GM10248 (cell line): ENCODE measurements at regions not wholly inside any gene's neighbourhood (a gene's known extent, or its start where the extent isn't known, plus 50 kb on each side); places are given as distances from the start of the nearest gene placed in this dataset.
"Not testable (repeated sequence)": the region's sequence is repeated elsewhere in the genome, so short reads cannot be mapped to it uniquely, and the experiment has no call there.

Source experiments
- CTCF ChIA-PET: fragments of 300-600 bp; sonication (Branson Sonifier 250); formaldehyde crosslinking; extraction: SDS; loops from one replicate; lab custom pipeline; 2021; ENCODE audit warnings: antibody characterized with exemption; lab: Yijun Ruan, JAX
- POLR2A ChIA-PET: fragments of 350-650 bp; sonication (Branson Sonifier 250); formaldehyde crosslinking; extraction: SDS; loops from one replicate; lab custom pipeline; 2020; ENCODE audit warnings: antibody characterized with exemption; lab: Yijun Ruan, JAX
- DNase-seq: peaks from one replicate; pipeline ENCODE4 v3.0.0; 2012; ENCODE audit errors: extremely low spot score
- TF ChIP-seq, protein P1 (sequence below): IDR thresholded peaks from 2 replicates; pipeline ENCODE4 v1.5.1; 2012; ENCODE audit warnings: mild to moderate bottlenecking, low read depth; ENCODE audit errors: extremely low read depth, missing control alignments, control extremely low read depth

DNA sequence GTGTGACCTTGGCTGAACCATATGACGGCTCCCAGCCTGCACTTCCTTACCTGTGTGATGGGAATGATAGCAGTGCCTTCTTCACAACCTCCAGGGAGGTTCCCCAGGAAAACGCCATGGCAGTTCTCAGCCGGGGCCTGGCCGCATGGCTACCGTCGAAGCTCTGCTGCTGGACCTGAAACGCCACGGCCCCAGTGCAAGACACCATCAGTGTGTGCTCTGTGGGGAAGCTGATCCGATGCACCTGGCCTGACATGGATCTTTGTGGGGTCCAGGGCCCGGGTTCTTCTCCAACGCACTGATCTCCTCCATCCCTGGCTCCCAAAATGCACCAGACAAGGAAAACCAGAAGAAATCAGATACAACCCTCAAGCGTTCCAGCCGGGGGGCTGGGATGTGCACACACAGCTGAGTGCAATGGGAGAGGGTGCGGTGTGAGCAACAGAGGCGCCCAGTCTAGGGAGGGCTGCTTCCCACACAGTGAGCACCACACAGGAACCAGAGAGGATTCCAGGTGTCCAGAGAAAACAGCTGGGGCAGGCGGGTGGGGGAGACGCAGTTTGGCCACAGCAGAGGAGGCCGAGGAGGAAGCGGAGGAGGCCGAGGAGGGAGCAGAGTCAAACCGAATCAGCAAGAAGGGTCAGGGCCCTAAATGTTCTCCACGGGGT, 54.3 kb upstream of the ZNF469 start:
- TF ChIP-seq, protein P1, sequence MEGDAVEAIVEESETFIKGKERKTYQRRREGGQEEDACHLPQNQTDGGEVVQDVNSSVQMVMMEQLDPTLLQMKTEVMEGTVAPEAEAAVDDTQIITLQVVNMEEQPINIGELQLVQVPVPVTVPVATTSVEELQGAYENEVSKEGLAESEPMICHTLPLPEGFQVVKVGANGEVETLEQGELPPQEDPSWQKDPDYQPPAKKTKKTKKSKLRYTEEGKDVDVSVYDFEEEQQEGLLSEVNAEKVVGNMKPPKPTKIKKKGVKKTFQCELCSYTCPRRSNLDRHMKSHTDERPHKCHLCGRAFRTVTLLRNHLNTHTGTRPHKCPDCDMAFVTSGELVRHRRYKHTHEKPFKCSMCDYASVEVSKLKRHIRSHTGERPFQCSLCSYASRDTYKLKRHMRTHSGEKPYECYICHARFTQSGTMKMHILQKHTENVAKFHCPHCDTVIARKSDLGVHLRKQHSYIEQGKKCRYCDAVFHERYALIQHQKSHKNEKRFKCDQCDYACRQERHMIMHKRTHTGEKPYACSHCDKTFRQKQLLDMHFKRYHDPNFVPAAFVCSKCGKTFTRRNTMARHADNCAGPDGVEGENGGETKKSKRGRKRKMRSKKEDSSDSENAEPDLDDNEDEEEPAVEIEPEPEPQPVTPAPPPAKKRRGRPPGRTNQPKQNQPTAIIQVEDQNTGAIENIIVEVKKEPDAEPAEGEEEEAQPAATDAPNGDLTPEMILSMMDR = no peak
- DNase-seq = no peak
- ChIA-PET POLR2A (no interaction called here), CTCF (no interaction called here)

DNA sequence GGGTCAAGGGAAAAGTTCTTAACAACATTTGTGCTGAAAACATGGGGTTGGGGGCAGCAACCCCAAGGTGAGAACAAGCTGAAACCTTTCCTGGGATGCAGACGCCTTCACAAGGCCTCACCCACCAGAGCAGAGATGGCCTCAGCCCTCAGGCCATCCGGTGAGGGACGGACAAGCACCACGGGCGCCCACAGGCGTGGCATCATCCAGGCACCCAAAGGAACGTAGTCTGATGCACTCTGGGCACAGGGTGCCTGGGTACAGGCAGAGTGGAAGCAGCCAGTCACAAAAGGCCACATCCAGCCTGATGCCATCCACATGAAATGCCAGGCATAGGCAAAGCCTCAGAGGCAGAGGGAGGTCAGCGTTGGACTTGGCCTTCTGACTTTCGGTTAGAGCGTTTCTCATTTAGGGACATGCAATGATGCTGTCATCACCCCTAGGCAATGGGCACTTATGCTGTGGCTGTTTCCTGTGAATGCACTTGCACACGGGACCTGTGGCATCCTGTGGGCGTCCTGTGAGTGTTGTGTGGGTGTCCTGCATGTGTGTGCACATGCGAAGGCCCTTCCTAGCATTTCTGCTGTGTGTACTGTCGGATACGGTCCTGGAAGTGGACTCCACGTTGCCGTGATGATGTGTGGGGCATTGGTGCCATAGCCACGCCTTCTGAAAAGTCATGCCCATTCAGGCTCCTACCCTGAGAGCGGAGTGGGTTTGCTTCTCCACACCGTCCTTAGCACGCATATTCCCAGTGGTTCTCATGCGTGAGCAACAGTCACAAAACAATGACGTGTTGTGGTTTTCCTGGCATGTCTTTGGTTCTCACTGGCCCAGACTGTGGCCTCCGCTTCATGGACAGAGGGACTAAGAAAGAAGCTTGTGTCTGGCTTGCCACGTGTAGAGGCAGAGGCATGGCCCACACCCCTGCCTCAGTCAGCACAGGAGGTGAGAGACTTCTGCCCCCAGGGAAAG, 52.7 kb upstream of the ZNF469 start:
- TF ChIP-seq, protein P1 = no peak
- CTCF ChIA-PET = no interaction called here
- POLR2A ChIA-PET = no interaction called here
- no peak for DNase-seq

DNA sequence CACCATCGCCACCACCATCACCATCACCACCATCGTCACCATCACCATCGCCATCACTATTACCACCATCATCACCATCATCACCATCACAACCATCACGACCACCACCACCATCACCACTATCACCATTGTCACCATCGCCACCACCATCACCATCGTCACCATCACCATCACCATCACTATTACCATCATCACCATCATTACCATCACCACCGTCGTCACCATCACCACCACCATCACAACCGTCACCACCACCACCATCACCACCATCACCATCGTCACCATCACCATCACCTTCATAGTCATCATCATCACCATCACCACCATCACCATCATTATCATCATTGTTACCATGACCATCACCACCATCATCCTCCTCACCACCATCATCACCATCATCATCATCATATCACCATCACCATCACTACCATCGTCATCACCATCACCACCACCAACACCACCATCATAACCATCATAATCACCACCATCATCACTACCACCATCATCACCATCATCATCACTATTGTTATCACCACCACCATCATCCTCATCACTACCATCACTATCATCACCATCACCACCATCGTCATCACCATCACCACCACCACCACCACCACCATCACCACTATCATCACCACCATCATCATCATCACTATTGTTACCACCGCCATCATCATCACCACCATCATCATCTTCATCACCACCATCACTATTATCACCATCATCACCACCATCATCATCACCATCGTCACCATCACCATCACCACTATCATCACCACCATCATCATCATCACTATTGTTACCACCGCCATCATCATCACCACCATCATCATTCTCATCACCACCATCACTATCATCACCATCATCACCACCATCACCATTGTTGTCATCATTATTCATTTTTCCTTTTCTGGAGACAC, 51.5 kb upstream of the ZNF469 start:
- TF ChIP-seq, protein P1 = no peak
- CTCF ChIA-PET = no interaction called here
- DNase-seq = no peak
- POLR2A ChIA-PET = no interaction called here

DNA sequence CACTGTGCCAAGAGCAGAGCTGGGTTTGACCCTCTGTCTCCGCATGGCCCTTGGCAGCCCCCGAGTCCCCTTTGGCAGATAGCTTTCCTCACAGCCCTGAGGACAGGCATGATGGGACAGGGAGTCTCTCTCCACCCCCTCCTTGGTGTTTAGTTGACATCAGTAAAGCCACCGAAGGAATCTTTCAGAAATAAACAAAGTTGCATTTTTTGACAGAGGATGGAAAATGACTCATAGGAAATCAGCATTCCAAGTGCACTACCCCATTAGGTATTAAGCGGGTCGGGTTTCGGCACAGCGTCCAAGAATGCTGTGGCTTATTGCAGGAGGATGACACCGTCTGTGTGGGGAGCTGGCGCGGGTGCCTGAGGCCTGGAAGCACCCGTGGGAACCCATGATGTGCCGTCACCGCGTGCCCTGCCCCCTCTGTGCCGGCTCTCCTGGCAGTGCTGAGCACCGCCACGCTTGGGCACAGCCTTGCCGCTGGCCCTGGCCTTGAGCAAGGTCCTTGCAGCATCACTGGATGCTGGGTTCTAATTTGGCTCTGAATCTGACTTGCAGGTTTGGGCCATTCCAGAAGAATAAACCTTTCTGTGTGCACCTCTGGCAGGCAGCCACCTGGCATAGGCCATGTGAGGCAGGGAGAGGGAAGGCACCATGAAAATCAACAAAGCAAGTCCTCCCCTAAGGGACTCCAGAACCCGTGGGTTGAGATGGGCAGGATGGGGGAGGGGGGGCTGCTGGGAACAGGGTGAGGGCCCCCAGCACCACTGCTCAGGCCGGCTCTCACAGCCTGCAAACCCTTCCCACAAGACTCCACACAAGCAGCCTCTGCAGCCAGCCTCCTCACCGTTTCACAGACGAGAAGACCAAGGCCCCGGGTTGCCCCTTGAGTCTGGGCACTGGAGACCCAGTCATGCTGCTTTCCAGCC, 50.5 kb upstream of the ZNF469 start:
- TF ChIP-seq, protein P1 = no peak
- ChIA-PET CTCF (no interaction called here), POLR2A (no interaction called here)
- no peak for DNase-seq

DNA sequence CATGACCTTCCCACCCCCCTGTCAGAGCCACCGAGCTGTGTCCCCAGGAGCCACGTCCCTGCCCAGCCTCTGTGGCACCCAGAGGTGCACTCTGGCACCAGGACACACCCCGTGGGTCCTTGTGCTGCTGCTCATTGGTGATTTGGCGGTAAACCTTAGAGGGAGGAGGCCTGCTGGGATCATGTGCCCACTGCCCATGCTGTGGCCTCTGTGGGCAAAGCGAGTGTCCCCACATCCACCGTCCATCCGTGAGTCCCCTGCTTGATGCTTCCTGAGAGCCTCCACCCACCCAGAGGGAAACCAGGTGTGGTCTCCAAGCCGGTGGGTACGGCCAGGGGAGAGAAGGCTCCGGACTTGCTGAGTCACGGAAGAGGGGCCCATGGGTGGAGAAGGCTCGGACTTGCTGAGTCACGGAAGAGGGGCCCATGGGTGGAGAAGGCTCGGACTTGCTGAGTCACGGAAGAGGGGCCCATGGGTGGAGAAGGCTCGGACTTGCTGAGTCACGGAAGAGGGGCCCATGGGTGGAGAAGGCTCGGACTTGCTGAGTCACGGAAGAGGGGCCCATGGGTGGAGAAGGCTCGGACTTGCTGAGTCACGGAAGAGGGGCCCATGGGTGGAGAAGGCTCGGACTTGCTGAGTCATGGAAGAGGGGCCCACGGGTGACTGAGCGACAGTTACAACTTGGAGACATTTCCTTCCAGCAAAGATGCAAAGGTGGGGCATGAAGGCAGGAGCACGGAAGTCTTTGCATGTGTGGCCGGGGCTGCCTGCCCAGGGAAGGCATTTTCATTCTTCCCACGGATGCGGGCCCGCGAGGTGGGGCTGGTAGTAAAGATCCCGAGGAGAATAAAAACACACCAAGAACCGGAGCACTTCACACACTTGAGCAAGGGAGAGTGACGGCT, 49.6 kb upstream of the ZNF469 start:
- CTCF ChIA-PET, POLR2A ChIA-PET, DNase-seq: not testable (repeated sequence)
